NCI-H82 treated with DMSO at 0.1 percent for 48 hours (cell line): ENCODE measurements at regions not wholly inside any gene's neighbourhood (a gene's known extent, or its start where the extent isn't known, plus 50 kb on each side); places are given as distances from the start of the nearest gene placed in this dataset.

ENCODE experiments used
- DNase-seq: peaks from one replicate; lab custom pipeline; 2025; ENCODE audit not compliant: unreplicated experiment; lab: John Stamatoyannopoulos, UW

GRCh38 chr5:24750355-24750754, 105.6 kb upstream of the CDH10 start:
- DNase-seq = no peak

GRCh38 chr5:24749701-24750100, 104.9 kb upstream of the CDH10 start:
- DNase-seq = no peak

GRCh38 chr5:24747327-24747726, 102.5 kb upstream of the CDH10 start:
- DNase-seq = peak; percentile 0

- DNase-seq = no peak
Measured at GRCh38 chr5:24742334-24742733, 97.6 kb upstream of the CDH10 start.

- no peak for DNase-seq
Measured at GRCh38 chr5:24737163-24737562, 92.4 kb upstream of the CDH10 start.

- DNase-seq = no peak
Measured at GRCh38 chr5:24735284-24735683, 90.5 kb upstream of the CDH10 start.

- no peak for DNase-seq
Measured at GRCh38 chr5:24732184-24732583, 87.4 kb upstream of the CDH10 start.

GRCh38 chr5:24720743-24721142, 76.0 kb upstream of the CDH10 start:
- DNase-seq = no peak

GRCh38 chr5:24714746-24715145, 70.0 kb upstream of the CDH10 start:
- no peak for DNase-seq

GRCh38 chr5:24712947-24713346, 68.2 kb upstream of the CDH10 start:
- no peak for DNase-seq

- no peak for DNase-seq
Measured at GRCh38 chr5:24712047-24712446, 67.3 kb upstream of the CDH10 start.

- no peak for DNase-seq
Measured at GRCh38 chr5:24703934-24704333, 59.2 kb upstream of the CDH10 start.
